ENCODE measurements at regions not wholly inside any gene's neighbourhood (a gene's known extent, or its start where the extent isn't known, plus 50 kb on each side); places are given as distances from the start of the nearest gene placed in this dataset.

- TF ChIP-seq EP300 (IDR thresholded peaks at IDR 0.05; ENCODE audit: borderline replicate concordance in 1 of 2, control insufficient read depth in 1 of 2, low read depth in 2 of 2, low read length in 2 of 2): no peak
Observed at GRCh38 chr5:60505373-60506171, 194.4 kb downstream of the DEPDC1B start (continued).

- RAD21 ChIA-PET (ENCODE audit: unreplicated experiment): interaction anchor here (0.6 to 4.5 kb wide), 17 partner anchors 10 to 145 kb away, joined by 3 to 23 read pairs (median 4); no protein-coding TSS in a partner anchor
- ATAC-seq: peak; percentile 85
- no peaks in the 10 kb centered on the region for H4K20me1 ChIP-seq (ENCODE audit: control insufficient read depth, insufficient read depth)
- H3K79me2 ChIP-seq (ENCODE audit: control insufficient read depth, insufficient read depth, low read length): no peaks in the 10 kb centered on the region; the same call in 1 of the 2 replicates
- TF ChIP-seq SIX5 (IDR thresholded peaks at IDR 0.05; ENCODE audit: low read depth, low read length, severe bottlenecking) (no peak), TCF7 (IDR thresholded peaks at IDR 0.05; ENCODE audit: borderline replicate concordance) (0 out of 2 replicates have a peak, but pooled peaks have one; percentile 35), RUNX3 (IDR thresholded peaks at IDR 0.05; ENCODE audit: low read length) (0 out of 2 replicates have a peak, but pooled peaks have one; percentile 24), RAD21 (IDR thresholded peaks at IDR 0.05; ENCODE audit: insufficient read depth, low read depth, low read length) (peak; percentile 17; the same call in 1 of the 2 replicates), CBX5 (IDR thresholded peaks at IDR 0.05; ENCODE audit: low read depth) (0 out of 2 replicates have a peak, but pooled peaks have one; percentile 86), EED (IDR thresholded peaks at IDR 0.05; ENCODE audit: low read depth) (0 out of 2 replicates have a peak, but pooled peaks have one; percentile 28), BHLHE40 (IDR thresholded peaks at IDR 0.05; ENCODE audit: borderline replicate concordance in 1 of 2, low read depth in 2 of 2, low read length in 1 of 2) (no peak), YY1 (IDR thresholded peaks at IDR 0.05; ENCODE audit: low read depth, low read length) (peak; percentile 63)
- no peak overlapping the region for H2AFZ ChIP-seq (ENCODE audit: control insufficient read depth, low read depth, low read length)
- peaks cover 26% of the 10 kb centered on the region for H3K4me1 ChIP-seq (ENCODE audit: control insufficient read depth, insufficient read depth, low read length)
- in situ Hi-C loops (cut with MboI): no loop called here
- peak; percentile 51 for DNase-seq (ENCODE audit: low read depth, low spot score)
- intact Hi-C loops (cut with micrococcal nuclease; ENCODE audit: unreplicated experiment): no loop called here
- POLR2A ChIA-PET: interaction anchor here (0.6 to 1.7 kb wide), 4 partner anchors 10 to 36 kb away, joined by 3 to 7 read pairs (median 4); no protein-coding TSS in a partner anchor
- BruUV-seq (replicated peaks): no TSS peak
- no peaks in the 10 kb centered on the region for H3K36me3 ChIP-seq (ENCODE audit: control insufficient read depth in 2 of 2, insufficient read depth in 2 of 2, low read length in 1 of 2)
- H3K4me2 ChIP-seq (ENCODE audit: control insufficient read depth, insufficient read depth): peak overlapping the region; percentile 63
- no peak for FAIRE-seq
- CTCF ChIA-PET: interaction anchor here (0.6 to 2.6 kb wide), 7 partner anchors 8 to 596 kb away, joined by 3 to 10 read pairs (median 3); no protein-coding TSS in a partner anchor
- H3K9ac ChIP-seq (ENCODE audit: control insufficient read depth, insufficient read depth, low read length): no peak overlapping the region
- no peaks in the 10 kb centered on the region for H3K27me3 ChIP-seq (replicated peaks in 1 of 2; ENCODE audit: control insufficient read depth in 2 of 2, insufficient read depth in 2 of 2, low read length in 1 of 2)
- peak overlapping the region; percentile 47 for H3K27ac ChIP-seq (ENCODE audit: control insufficient read depth, insufficient read depth)
- H3K9me3 ChIP-seq (replicated peaks; ENCODE audit: control insufficient read depth, insufficient read depth, low read length): peaks cover 3% of the 10 kb centered on the region; the same call in 2 of the 3 replicates
- WGBS (ENCODE audit: insufficient coverage, insufficient replicate concordance, low lambda C conversion rate, missing lambda C conversion rate): 0% methylated on average over 2 of the region's 2 CpGs
- SMC1A ChIA-PET (ENCODE audit: uncharacterized antibody, unreplicated experiment): interaction anchor here (0.7 to 2.1 kb wide), 15 partner anchors 10 to 145 kb away, joined by 3 to 15 read pairs (median 3); no protein-coding TSS in a partner anchor
- peak overlapping the region; percentile 28; the same call in 1 of the 2 replicates for H3K4me3 ChIP-seq
Observed at GRCh38 chr5:60504342-60504741, 195.6 kb downstream of the DEPDC1B start.
